ENCODE measurements at regions not wholly inside any gene's neighbourhood (a gene's known extent, or its start where the extent isn't known, plus 50 kb on each side); places are given as distances from the start of the nearest gene placed in this dataset.
A peak's percentile ranks its signal among the peaks of the same experiment; 100 is the strongest.

DNA sequence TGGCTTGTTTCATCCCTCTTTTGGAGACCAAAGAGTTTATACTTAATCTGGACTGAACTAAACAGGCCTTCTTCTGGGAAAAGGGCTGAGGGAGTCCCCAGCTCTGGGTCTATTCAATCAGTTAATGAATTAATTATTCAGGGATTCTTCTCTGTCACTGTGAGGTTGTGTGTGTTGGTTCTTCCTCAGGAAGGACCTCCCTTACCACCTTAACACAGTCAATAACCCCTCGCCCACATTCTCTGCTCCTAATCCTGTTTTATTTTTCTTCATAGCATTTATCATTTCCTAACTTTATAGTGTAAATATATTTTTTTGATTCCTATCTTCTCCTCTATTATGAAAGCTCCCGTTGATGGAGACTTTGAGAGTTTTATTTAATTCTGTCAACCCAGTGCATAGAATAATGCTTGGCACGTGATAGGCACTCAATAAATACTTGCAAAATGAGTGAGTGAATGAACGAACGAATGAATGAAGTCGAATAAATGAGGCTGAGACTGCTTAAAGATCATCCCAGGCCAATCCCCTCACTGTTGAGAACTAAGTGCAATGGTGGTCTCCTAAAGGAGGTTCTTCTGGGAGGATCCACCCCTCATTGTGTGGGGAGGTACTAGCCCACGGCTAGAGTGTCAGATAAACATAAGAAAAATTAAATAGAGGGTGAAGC lies 179.6 kb upstream of the JARID2 start:
- FAIRE-seq = no peak
- no peaks in the 10 kb centered on the region for H3K79me2 ChIP-seq (ENCODE audit: insufficient read depth, low read length)
- TF ChIP-seq EZH2 (IDR thresholded peaks at IDR 0.05; ENCODE audit: insufficient read depth, low read length) = no peak
- TF ChIP-seq, protein P1, sequence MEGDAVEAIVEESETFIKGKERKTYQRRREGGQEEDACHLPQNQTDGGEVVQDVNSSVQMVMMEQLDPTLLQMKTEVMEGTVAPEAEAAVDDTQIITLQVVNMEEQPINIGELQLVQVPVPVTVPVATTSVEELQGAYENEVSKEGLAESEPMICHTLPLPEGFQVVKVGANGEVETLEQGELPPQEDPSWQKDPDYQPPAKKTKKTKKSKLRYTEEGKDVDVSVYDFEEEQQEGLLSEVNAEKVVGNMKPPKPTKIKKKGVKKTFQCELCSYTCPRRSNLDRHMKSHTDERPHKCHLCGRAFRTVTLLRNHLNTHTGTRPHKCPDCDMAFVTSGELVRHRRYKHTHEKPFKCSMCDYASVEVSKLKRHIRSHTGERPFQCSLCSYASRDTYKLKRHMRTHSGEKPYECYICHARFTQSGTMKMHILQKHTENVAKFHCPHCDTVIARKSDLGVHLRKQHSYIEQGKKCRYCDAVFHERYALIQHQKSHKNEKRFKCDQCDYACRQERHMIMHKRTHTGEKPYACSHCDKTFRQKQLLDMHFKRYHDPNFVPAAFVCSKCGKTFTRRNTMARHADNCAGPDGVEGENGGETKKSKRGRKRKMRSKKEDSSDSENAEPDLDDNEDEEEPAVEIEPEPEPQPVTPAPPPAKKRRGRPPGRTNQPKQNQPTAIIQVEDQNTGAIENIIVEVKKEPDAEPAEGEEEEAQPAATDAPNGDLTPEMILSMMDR (IDR thresholded peaks at IDR 0.05; ENCODE audit: insufficient read depth, low read depth, low read length) = no peak
- peak overlapping the region; percentile 35 for H3K4me2 ChIP-seq (ENCODE audit: low read length)
- peak overlapping the region; percentile 41 for H3K27ac ChIP-seq (ENCODE audit: low read depth, low read length)
- no peaks in the 10 kb centered on the region for H3K9me3 ChIP-seq (ENCODE audit: insufficient read depth, low read depth, low read length)
- Mint-ChIP-seq H3K27ac (ENCODE audit: unreplicated experiment) (peak overlapping the region; percentile 89), H3K36me3 (ENCODE audit: low read depth, unreplicated experiment) (no peaks in the 10 kb centered on the region), H3K4me1 (ENCODE audit: low read depth, unreplicated experiment) (peaks cover 22% of the 10 kb centered on the region), H3K4me3 (ENCODE audit: unreplicated experiment) (no peak overlapping the region), H3K9me3 (ENCODE audit: unreplicated experiment) (no peaks in the 10 kb centered on the region), H3K27me3 (ENCODE audit: low read depth, unreplicated experiment) (peaks cover 5% of the 10 kb centered on the region)
- peaks cover 31% of the 10 kb centered on the region for H3K4me1 ChIP-seq (ENCODE audit: insufficient read depth, low read length)
- no peaks in the 10 kb centered on the region for H4K20me1 ChIP-seq (ENCODE audit: insufficient read depth, low read length)
- peak overlapping the region; percentile 67 for H2AFZ ChIP-seq (ENCODE audit: low read depth, low read length)
- no peak overlapping the region for H3K4me3 ChIP-seq (ENCODE audit: insufficient read depth, low read depth, low read length)
- H3K36me3 ChIP-seq (ENCODE audit: insufficient read depth, low read length) = no peaks in the 10 kb centered on the region
- no peak overlapping the region for H3K9ac ChIP-seq (ENCODE audit: low read length)
- no peaks in the 10 kb centered on the region for H3K27me3 ChIP-seq (ENCODE audit: insufficient read depth, low read length)
- DNase-seq (ENCODE audit: low read depth) = no peak

- Histone ChIP-seq H3K4me3 (ENCODE audit: insufficient read depth, low read depth, low read length) (no peak overlapping the region), H2AFZ (ENCODE audit: low read depth, low read length) (peak overlapping the region; percentile 45), H3K27ac (ENCODE audit: low read depth, low read length) (no peak overlapping the region), H3K4me2 (ENCODE audit: low read length) (no peak overlapping the region), H3K27me3 (ENCODE audit: insufficient read depth, low read length) (no peaks in the 10 kb centered on the region), H4K20me1 (ENCODE audit: insufficient read depth, low read length) (no peaks in the 10 kb centered on the region), H3K79me2 (ENCODE audit: insufficient read depth, low read length) (no peaks in the 10 kb centered on the region), H3K4me1 (ENCODE audit: insufficient read depth, low read length) (no peaks in the 10 kb centered on the region), H3K9ac (ENCODE audit: low read length) (no peak overlapping the region), H3K36me3 (ENCODE audit: insufficient read depth, low read length) (no peaks in the 10 kb centered on the region), H3K9me3 (ENCODE audit: insufficient read depth, low read depth, low read length) (no peaks in the 10 kb centered on the region)
- TF ChIP-seq, protein P1 (IDR thresholded peaks at IDR 0.05; ENCODE audit: insufficient read depth, low read depth, low read length) = no peak
- no peak for TF ChIP-seq EZH2 (IDR thresholded peaks at IDR 0.05; ENCODE audit: insufficient read depth, low read length)
- Mint-ChIP-seq H3K27ac (ENCODE audit: unreplicated experiment) (no peak overlapping the region), H3K27me3 (ENCODE audit: low read depth, unreplicated experiment) (peaks cover 5% of the 10 kb centered on the region), H3K36me3 (ENCODE audit: low read depth, unreplicated experiment) (no peaks in the 10 kb centered on the region), H3K9me3 (ENCODE audit: unreplicated experiment) (no peaks in the 10 kb centered on the region), H3K4me1 (ENCODE audit: low read depth, unreplicated experiment) (peaks cover 10% of the 10 kb centered on the region), H3K4me3 (ENCODE audit: unreplicated experiment) (no peak overlapping the region)
- DNase-seq (ENCODE audit: low read depth) = peak; percentile 49
- no peak for FAIRE-seq
These were observed 172.5 kb upstream of the JARID2 start for GRCh38 chr6:15073344-15073789.

GRCh38 chr6:15073883-15074465 lies 171.9 kb upstream of the JARID2 start:
- Histone ChIP-seq H3K9ac (ENCODE audit: low read length) (no peak overlapping the region), H3K4me1 (ENCODE audit: insufficient read depth, low read length) (no peaks in the 10 kb centered on the region), H3K4me2 (ENCODE audit: low read length) (no peak overlapping the region), H3K27ac (ENCODE audit: low read depth, low read length) (no peak overlapping the region), H3K9me3 (ENCODE audit: insufficient read depth, low read depth, low read length) (no peaks in the 10 kb centered on the region), H3K79me2 (ENCODE audit: insufficient read depth, low read length) (no peaks in the 10 kb centered on the region), H3K36me3 (ENCODE audit: insufficient read depth, low read length) (no peaks in the 10 kb centered on the region), H4K20me1 (ENCODE audit: insufficient read depth, low read length) (no peaks in the 10 kb centered on the region), H3K27me3 (ENCODE audit: insufficient read depth, low read length) (no peaks in the 10 kb centered on the region), H3K4me3 (ENCODE audit: insufficient read depth, low read depth, low read length) (no peak overlapping the region), H2AFZ (ENCODE audit: low read depth, low read length) (no peak overlapping the region)
- FAIRE-seq = no peak
- H3K9me3 Mint-ChIP-seq (ENCODE audit: unreplicated experiment) = no peaks in the 10 kb centered on the region
- no peak for DNase-seq (ENCODE audit: low read depth)
- no peak overlapping the region for H3K27ac Mint-ChIP-seq (ENCODE audit: unreplicated experiment)
- H3K36me3 Mint-ChIP-seq (ENCODE audit: low read depth, unreplicated experiment) = no peaks in the 10 kb centered on the region
- peaks cover 10% of the 10 kb centered on the region for H3K4me1 Mint-ChIP-seq (ENCODE audit: low read depth, unreplicated experiment)
- TF ChIP-seq, protein P1 (IDR thresholded peaks at IDR 0.05; ENCODE audit: insufficient read depth, low read depth, low read length) = no peak
- no peak for TF ChIP-seq EZH2 (IDR thresholded peaks at IDR 0.05; ENCODE audit: insufficient read depth, low read length)
- H3K27me3 Mint-ChIP-seq (ENCODE audit: low read depth, unreplicated experiment) = peaks cover 5% of the 10 kb centered on the region
- no peak overlapping the region for H3K4me3 Mint-ChIP-seq (ENCODE audit: unreplicated experiment)
